GM04504 (cell line): ENCODE measurements at regions not wholly inside any gene's neighbourhood (a gene's known extent, or its start where the extent isn't known, plus 50 kb on each side); places are given as distances from the start of the nearest gene placed in this dataset.
A peak's percentile ranks its signal among the peaks of the same experiment; 100 is the strongest.

Experiments used
- DNase-seq: peaks from one replicate; pipeline ENCODE4 v3.0.0-alpha.2; 2012; ENCODE audit warnings: low read depth

- DNase-seq = no peak
Observed at GRCh38 chrX:98371994-98372393, 1488.3 kb downstream of the RPA4 start.

DNA sequence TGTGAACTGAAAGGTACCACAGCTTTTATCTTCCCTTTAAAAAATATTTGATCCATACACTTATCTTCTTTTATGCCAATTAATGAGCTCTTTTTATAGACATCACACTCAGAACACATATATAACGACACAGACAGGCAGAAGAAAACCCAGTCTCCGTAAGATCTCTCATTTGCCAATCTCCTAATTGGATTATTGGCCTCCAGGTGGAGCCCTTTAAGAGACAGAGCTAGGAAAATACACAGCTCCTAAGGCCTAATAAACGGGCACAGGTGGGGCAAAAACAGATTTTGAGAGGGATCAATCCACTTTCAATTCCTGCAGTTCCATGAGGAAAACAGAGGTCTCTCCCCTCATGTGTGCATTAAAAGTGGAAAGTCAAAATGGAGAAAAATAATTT lies 1495.4 kb downstream of the RPA4 start:
- no peak for DNase-seq

- DNase-seq = no peak
Observed at GRCh38 chrX:98380106-98380505, 1496.4 kb downstream of the RPA4 start.

GRCh38 chrX:98380556-98380955 lies 1496.8 kb downstream of the RPA4 start:
- no peak for DNase-seq

DNA sequence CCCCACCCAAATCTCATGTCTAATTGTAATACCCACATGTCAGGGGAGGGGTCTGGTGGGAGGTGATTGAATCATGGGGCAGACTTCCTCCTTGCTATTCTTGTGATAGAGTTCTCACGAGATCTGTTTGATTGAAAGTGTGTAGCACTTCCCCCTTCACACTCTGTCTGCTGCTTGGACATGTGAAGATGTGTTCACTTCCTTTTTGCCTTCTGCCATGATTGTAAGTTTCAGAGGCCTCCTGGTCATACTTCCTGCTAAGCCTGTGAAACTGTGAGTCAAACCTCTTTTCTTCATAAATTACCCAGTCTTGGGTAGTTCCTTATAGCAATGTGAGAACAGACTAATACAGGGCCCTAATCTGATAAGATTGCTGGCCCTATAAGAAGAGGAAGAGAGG lies 1514.8 kb downstream of the RPA4 start:
- no peak for DNase-seq

DNA sequence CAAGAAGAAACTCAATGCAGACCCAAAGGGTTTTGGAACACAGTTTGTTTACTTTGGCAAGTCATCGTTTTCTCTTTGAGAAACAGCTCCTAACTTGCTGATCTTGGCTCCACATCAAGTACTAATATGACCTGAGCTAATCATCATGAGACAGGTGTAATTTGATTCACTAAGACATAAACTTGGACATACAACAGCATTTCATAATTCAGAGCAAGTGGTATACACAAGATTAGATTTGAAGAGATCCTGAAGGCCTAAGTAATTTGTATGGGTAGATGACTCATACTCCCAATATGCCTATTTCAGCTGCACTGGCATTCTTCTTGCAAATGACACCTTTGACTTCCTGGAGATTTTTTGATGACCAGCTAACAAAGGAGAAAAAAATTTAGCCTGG lies 1521.7 kb downstream of the RPA4 start:
- DNase-seq = no peak

GRCh38 chrX:98407584-98407983 lies 1523.9 kb downstream of the RPA4 start:
- DNase-seq = no peak

- DNase-seq = no peak
Observed at GRCh38 chrX:98409867-98410266, 1526.2 kb downstream of the RPA4 start.

DNA sequence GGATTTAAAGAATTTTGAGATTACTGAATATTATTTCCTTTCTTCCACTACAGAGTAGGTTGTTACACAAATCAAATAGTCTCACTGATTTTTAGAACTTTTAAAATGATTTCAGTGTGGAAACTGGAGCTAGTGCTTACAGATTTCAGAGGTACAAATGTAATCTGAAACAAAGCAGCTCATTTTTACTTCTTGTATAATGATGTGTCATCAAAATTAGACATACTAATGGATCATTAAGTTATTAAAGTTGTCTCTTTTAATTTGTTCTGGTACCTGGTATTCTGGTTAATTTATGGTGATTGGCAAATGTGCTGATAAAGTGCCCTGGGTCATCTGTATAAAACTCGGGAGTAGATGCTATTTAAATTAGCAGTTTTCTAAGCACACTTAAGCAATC lies 1528.3 kb downstream of the RPA4 start:
- DNase-seq = no peak

DNA sequence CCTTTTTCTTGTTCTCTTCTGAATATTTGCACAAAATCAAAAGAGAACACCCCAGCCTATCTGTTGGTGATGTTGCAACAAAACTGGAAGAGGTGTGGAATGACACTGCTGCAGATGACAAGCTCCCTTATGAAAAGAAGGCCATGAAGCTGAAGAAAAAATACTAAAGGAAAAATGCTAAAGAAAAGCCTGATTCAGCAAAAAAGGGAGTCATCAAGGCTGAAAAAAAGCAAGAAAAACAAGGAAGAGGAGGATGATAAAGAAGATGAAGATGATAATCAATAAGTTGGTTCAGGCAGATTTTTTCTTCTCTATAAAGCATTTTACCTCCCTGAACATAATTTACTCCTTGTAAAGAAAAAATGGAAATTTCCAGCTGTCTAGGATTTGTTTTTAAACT lies 1538.8 kb downstream of the RPA4 start:
- DNase-seq = no peak

DNA sequence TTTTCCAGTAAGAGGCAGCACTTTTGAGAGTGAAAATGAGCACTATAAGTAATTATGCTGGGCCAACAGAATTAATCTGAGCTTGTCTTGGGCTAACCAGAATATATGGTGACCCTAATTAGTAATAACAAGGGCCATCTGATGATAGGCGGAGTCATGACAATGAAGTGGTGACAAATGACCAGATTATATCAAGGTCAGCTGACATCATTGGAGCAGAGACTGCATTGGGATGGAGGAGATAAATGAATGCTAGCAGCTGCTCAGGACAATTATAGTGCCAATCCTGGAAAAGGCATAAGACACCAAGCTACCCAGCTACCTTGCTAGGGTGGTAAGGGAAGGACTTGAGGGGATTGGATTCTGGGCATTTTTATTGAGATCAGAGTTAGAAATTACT lies 1548.7 kb downstream of the RPA4 start:
- DNase-seq = no peak

GRCh38 chrX:98448524-98448923 lies 1564.8 kb downstream of the RPA4 start:
- DNase-seq = no peak

GRCh38 chrX:98452456-98452855 lies 1568.7 kb downstream of the RPA4 start:
- DNase-seq = no peak

GRCh38 chrX:98459669-98460068 lies 1576.0 kb downstream of the RPA4 start:
- DNase-seq = peak; percentile 29

- no peak for DNase-seq
Observed at GRCh38 chrX:98480606-98481005, 1596.9 kb downstream of the RPA4 start.

DNA sequence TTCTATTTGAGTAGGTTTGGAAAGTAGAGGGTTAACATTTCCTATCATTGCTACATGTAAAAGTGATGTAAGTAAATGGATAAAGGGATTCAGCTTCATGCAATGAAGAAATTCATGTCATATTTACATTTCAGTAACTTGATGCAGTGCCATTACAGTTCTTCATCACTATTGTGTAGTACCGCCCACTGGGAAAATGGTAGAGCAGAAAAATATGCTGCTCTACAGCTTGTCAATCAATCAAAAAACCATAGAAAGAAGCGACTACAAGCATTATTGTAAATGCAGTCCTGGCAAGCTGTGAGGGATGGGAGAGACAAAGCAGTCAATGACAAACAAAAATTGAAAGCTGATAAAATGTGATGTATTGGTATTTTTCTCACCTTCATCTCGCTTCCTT lies 1597.9 kb downstream of the RPA4 start:
- no peak for DNase-seq

GRCh38 chrX:98490670-98491069 lies 1607.0 kb downstream of the RPA4 start:
- no peak for DNase-seq

DNA sequence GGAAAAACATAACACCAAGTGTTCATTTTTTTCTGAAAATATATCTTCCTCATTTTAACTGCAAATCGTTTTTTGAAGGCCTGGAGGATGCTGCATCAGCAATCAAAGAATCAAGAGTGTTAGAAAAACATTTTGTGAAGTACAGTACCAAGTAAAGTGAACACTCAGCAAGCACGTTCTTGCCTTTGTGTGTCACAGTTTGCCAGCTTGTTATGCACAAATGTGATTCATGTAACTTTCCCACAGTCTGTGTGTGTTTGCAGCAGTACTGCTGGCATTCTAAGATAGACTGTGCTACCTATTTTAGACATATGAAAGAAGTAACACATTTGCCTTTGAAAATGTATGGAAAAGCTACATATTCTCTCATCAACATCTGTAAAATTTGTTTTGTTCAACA lies 1617.7 kb downstream of the RPA4 start:
- no peak for DNase-seq

GRCh38 chrX:98506907-98507306 lies 1623.2 kb downstream of the RPA4 start:
- DNase-seq = no peak

GRCh38 chrX:98514032-98514431 lies 1630.3 kb downstream of the RPA4 start:
- DNase-seq = no peak

DNA sequence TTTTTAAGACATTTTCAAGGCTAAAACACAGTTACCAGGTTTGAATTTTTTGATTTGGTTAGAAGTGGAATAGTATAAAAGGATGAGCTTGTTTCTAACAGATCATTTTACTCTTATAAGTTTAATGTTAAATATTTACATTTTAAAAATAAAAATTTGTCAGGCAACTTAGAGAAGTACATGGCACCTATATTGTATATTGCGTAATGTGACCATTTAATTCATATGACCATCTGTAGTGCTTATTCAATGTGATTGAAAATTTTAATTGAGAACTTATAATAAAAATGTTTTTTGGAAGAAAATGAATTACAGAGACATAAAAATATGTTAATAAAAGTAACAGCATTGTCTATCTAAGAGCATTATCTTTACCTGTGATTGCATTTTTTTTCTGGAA lies 1632.4 kb downstream of the RPA4 start:
- no peak for DNase-seq

DNA sequence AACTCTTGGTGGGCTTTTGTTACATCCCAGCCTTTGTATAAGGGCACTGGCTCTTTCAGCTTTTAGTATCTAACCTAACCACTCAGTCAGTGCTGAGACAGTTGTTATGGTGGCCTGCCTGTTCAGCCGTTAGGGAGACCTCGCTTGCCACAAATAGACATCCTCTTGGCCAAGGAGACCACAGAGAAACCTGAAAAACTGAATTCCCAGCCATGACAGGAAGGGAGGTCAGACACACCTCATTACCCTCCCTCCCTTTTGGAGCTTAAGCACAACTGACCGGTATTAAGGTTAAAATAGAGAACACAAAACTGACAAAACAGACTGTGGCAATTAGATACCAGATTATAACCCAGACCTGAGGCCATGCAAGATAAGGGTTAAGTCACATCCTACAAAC lies 1639.3 kb downstream of the RPA4 start:
- DNase-seq = no peak

- DNase-seq = no peak
Observed at GRCh38 chrX:98523521-98523920, 1639.8 kb downstream of the RPA4 start.

- DNase-seq = no peak
Observed at GRCh38 chrX:98548519-98548918, 1664.8 kb downstream of the RPA4 start.

DNA sequence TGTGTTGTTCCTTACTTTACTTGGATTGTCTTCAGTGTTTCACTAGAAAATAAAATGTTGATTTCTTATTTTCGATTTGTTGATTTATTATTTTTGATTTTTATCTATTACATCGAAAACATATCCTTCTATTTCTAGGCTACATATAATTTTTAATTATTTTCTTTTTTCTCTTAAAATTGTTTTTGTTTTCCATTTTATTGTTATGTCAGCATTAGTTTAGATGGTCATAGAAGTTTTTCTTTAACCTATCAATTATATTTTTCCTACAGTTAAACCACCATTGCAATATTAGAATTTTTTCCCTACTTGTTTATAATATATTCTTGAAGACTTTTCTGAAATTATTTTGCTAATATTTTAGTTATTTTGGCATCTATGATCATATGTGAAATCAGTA lies 1685.1 kb downstream of the RPA4 start:
- no peak for DNase-seq
